ENCODE measurements at regions not wholly inside any gene's neighbourhood (a gene's known extent, or its start where the extent isn't known, plus 50 kb on each side); places are given as distances from the start of the nearest gene placed in this dataset.

- no peak for TF ChIP-seq CTCF (IDR thresholded peaks at IDR 0.05; ENCODE audit: insufficient read depth, low read length, poor library complexity, severe bottlenecking)
- Histone ChIP-seq H3K36me3 (ENCODE audit: control insufficient read depth, insufficient read depth, low read length) (no peaks in the 10 kb centered on the region), H3K27me3 (replicated peaks; ENCODE audit: control insufficient read depth, insufficient read depth, low read length) (no peaks in the 10 kb centered on the region), H3K4me3 (replicated peaks; ENCODE audit: low read depth, low read length) (no peak overlapping the region)
- DNase-seq (ENCODE audit: extremely low read depth, insufficient read length): no peak
Observed at GRCh38 chr6:92911301-92911700, 508.1 kb downstream of the EPHA7 start.

- no peak for TF ChIP-seq CTCF (IDR thresholded peaks at IDR 0.05; ENCODE audit: insufficient read depth, low read length, poor library complexity, severe bottlenecking)
- no peaks in the 10 kb centered on the region for H3K27me3 ChIP-seq (replicated peaks; ENCODE audit: control insufficient read depth, insufficient read depth, low read length)
- DNase-seq (ENCODE audit: extremely low read depth, insufficient read length): no peak
- no peak overlapping the region for H3K4me3 ChIP-seq (replicated peaks; ENCODE audit: low read depth, low read length)
- no peaks in the 10 kb centered on the region for H3K36me3 ChIP-seq (ENCODE audit: control insufficient read depth, insufficient read depth, low read length)
Observed at GRCh38 chr6:92910646-92911045, 508.7 kb downstream of the EPHA7 start.

GRCh38 chr6:92906385-92906784 lies 513.0 kb downstream of the EPHA7 start:
- Histone ChIP-seq H3K4me3 (replicated peaks; ENCODE audit: low read depth, low read length) (no peak overlapping the region), H3K27me3 (replicated peaks; ENCODE audit: control insufficient read depth, insufficient read depth, low read length) (no peaks in the 10 kb centered on the region), H3K36me3 (ENCODE audit: control insufficient read depth, insufficient read depth, low read length) (no peaks in the 10 kb centered on the region)
- DNase-seq (ENCODE audit: extremely low read depth, insufficient read length): no peak
- no peak for TF ChIP-seq CTCF (IDR thresholded peaks at IDR 0.05; ENCODE audit: insufficient read depth, low read length, poor library complexity, severe bottlenecking)

GRCh38 chr6:92893741-92894140 lies 525.6 kb downstream of the EPHA7 start:
- no peak for DNase-seq (ENCODE audit: extremely low read depth, insufficient read length)

GRCh38 chr6:92892626-92893170 lies 526.7 kb downstream of the EPHA7 start:
- no peak for TF ChIP-seq CTCF (IDR thresholded peaks at IDR 0.05; ENCODE audit: insufficient read depth, low read length, poor library complexity, severe bottlenecking)
- Histone ChIP-seq H3K4me3 (replicated peaks; ENCODE audit: low read depth, low read length) (no peak overlapping the region), H3K36me3 (ENCODE audit: control insufficient read depth, insufficient read depth, low read length) (no peaks in the 10 kb centered on the region), H3K27me3 (replicated peaks; ENCODE audit: control insufficient read depth, insufficient read depth, low read length) (no peaks in the 10 kb centered on the region)
- DNase-seq (ENCODE audit: extremely low read depth, insufficient read length): no peak

More at GRCh38 chr6:92893741-92894140, 525.6 kb downstream of the EPHA7 start:
- Histone ChIP-seq H3K36me3 (ENCODE audit: control insufficient read depth, insufficient read depth, low read length) (no peaks in the 10 kb centered on the region), H3K27me3 (replicated peaks; ENCODE audit: control insufficient read depth, insufficient read depth, low read length) (no peaks in the 10 kb centered on the region), H3K4me3 (replicated peaks; ENCODE audit: low read depth, low read length) (no peak overlapping the region)
- TF ChIP-seq CTCF (IDR thresholded peaks at IDR 0.05; ENCODE audit: insufficient read depth, low read length, poor library complexity, severe bottlenecking): no peak

GRCh38 chr6:92888316-92888715 lies 531.0 kb downstream of the EPHA7 start:
- Histone ChIP-seq H3K36me3 (ENCODE audit: control insufficient read depth, insufficient read depth, low read length) (no peaks in the 10 kb centered on the region), H3K27me3 (replicated peaks; ENCODE audit: control insufficient read depth, insufficient read depth, low read length) (no peaks in the 10 kb centered on the region), H3K4me3 (replicated peaks; ENCODE audit: low read depth, low read length) (no peak overlapping the region)
- no peak for TF ChIP-seq CTCF (IDR thresholded peaks at IDR 0.05; ENCODE audit: insufficient read depth, low read length, poor library complexity, severe bottlenecking)
- no peak for DNase-seq (ENCODE audit: extremely low read depth, insufficient read length)
